H1 (cell line): ENCODE measurements at regions not wholly inside any gene's neighbourhood (a gene's known extent, or its start where the extent isn't known, plus 50 kb on each side); places are given as distances from the start of the nearest gene placed in this dataset.

Source experiments
- CTCF ChIA-PET: fragments of 300-600 bp; sonication (Branson Sonifier 250); formaldehyde crosslinking; loops from one replicate; lab custom pipeline; 2021; ENCODE audit not compliant: partially characterized antibody; lab: Charles Lee
- POLR2A ChIA-PET: fragments of 300-600 bp; sonication (Branson Sonifier 250); formaldehyde crosslinking; loops from one replicate; lab custom pipeline; 2021; ENCODE audit warnings: inconsistent platforms; ENCODE audit not compliant: partially characterized antibody; lab: Charles Lee
- DNase-seq, 2 experiments: peaks; one replicate each; pipeline versions ENCODE4 v3.0.0 to v3.0.0-alpha.2; 2010 to 2022; ENCODE audit warnings: low spot score in 2 of 2, low read depth in 1 of 2, mixed read lengths in 1 of 2
- FAIRE-seq: peaks from 2 replicates; lab custom pipeline; 2011; peaks lifted over from hg19 to GRCh38; lab: Jason Lieb, UNC
- H2AFZ ChIP-seq: 2 replicates; pipeline ENCODE4 v1.8.1; 2012; ENCODE audit warnings: low read length, inconsistent platforms
- H2AK5ac ChIP-seq: 2 replicates; pipeline ENCODE4 v1.6.1; 2013; ENCODE audit warnings: low read depth, low read length
- H2BK120ac ChIP-seq: replicated peaks from 2 replicates; pipeline ENCODE3; 2013; ENCODE audit warnings: low read depth, low read length, inconsistent platforms
- H2BK12ac ChIP-seq: 2 replicates; pipeline ENCODE4 v1.6.1; 2013; ENCODE audit warnings: low read depth, low read length
- H2BK15ac ChIP-seq: 2 replicates; pipeline ENCODE4 v1.6.1; 2013; ENCODE audit warnings: low read length
- H2BK20ac ChIP-seq: 2 replicates; pipeline ENCODE4 v1.6.1; 2013; ENCODE audit warnings: low read length
- H2BK5ac ChIP-seq: 2 replicates; pipeline ENCODE4 v1.6.1; 2013; ENCODE audit warnings: low read depth, low read length
- H3K14ac ChIP-seq: 2 replicates; pipeline ENCODE4 v1.6.1; 2013; ENCODE audit warnings: inconsistent platforms; ENCODE audit not compliant: insufficient read length
- H3K18ac ChIP-seq: 2 replicates; pipeline ENCODE4 v1.6.1; 2013; ENCODE audit warnings: low read length; ENCODE audit errors: extremely low read depth
- H3K23ac ChIP-seq: 2 replicates; pipeline ENCODE4 v1.6.1; 2013; ENCODE audit warnings: inconsistent platforms; ENCODE audit not compliant: insufficient read length
- H3K23me2 ChIP-seq: 2 replicates; pipeline ENCODE4 v1.6.1; 2013; ENCODE audit warnings: low read depth, low read length
- H3K27ac ChIP-seq: 2 replicates; pipeline ENCODE4 v1.6.1; 2011; ENCODE audit warnings: low read depth, low read length, inconsistent platforms
- H3K27me3 ChIP-seq, 4 experiments: replicated peaks in 1 of 4; 1 replicate in 1 of 4; 2 replicates in 3 of 4; pipeline versions ENCODE4 v1.6.1 to v1.8.1; 2011 to 2013; ENCODE audit warnings: low read length in 3 of 4, mild to moderate bottlenecking in 3 of 4, inconsistent platforms in 2 of 4, mixed read lengths in 2 of 4, moderate library complexity in 1 of 4; ENCODE audit not compliant: control insufficient read depth in 3 of 4, insufficient read depth in 3 of 4; ENCODE audit errors: extremely low read depth in 1 of 4
- H3K36me3 ChIP-seq, 4 experiments: 2 replicates each; pipeline versions ENCODE4 v1.6.1 to v1.8.1; 2011 to 2013; ENCODE audit warnings: mild to moderate bottlenecking in 4 of 4, low read length in 3 of 4, moderate library complexity in 2 of 4, control low read depth in 1 of 4, inconsistent platforms in 1 of 4; ENCODE audit not compliant: insufficient read depth in 4 of 4, control insufficient read depth in 2 of 4
- H3K4ac ChIP-seq: replicated peaks from 2 replicates; pipeline ENCODE3; 2013; ENCODE audit warnings: low read length, low read depth, mixed read lengths, inconsistent platforms; ENCODE audit not compliant: insufficient read length
- H3K4me1 ChIP-seq, 4 experiments: replicated peaks in 1 of 4; 1 replicate in 1 of 4; 2 replicates in 3 of 4; pipeline versions ENCODE4 v1.6.1 to v1.8.1; 2011 to 2013; ENCODE audit warnings: low read length in 3 of 4, inconsistent platforms in 2 of 4, mixed read lengths in 1 of 4; ENCODE audit not compliant: insufficient read depth in 4 of 4, control insufficient read depth in 3 of 4
- H3K4me2 ChIP-seq, 2 experiments: 2 replicates each; pipeline versions ENCODE4 v1.6.1 to v1.8.1; 2011 to 2013; ENCODE audit warnings: low read depth in 2 of 2, low read length in 2 of 2, control low read depth in 1 of 2, inconsistent platforms in 1 of 2, mild to moderate bottlenecking in 1 of 2; ENCODE audit not compliant: insufficient read depth in 1 of 2
- H3K4me3 ChIP-seq, 4 experiments: fragments of 200-600, 300-600 bp in 1 of 4; sonication (generic), shearing (Covaris generic), sonication (Bioruptor Twin) in 1 of 4; 2 replicates each; pipeline versions ENCODE4 v1.5.1 to v1.8.1; 2011 to 2016; ENCODE audit warnings: low read length in 4 of 4, low read depth in 3 of 4, control low read depth in 2 of 4, inconsistent platforms in 2 of 4, mild to moderate bottlenecking in 2 of 4, mixed read lengths in 1 of 4, moderate library complexity in 1 of 4; ENCODE audit not compliant: insufficient read depth in 2 of 4; ENCODE audit errors: extremely low read depth in 1 of 4
- H3K56ac ChIP-seq: replicated peaks from 2 replicates; pipeline ENCODE3; 2013; ENCODE audit warnings: low read depth, mild to moderate bottlenecking, mixed read lengths, low read length, inconsistent platforms; ENCODE audit not compliant: insufficient read length
- H3K79me1 ChIP-seq: 2 replicates; pipeline ENCODE4 v1.6.1; 2013; ENCODE audit warnings: low read depth, low read length, control low read depth
- H3K79me2 ChIP-seq, 2 experiments: 2 replicates each; pipeline versions ENCODE4 v1.6.1 to v1.8.1; 2012 to 2013; ENCODE audit warnings: low read length in 2 of 2, mild to moderate bottlenecking in 2 of 2, inconsistent platforms in 1 of 2; ENCODE audit not compliant: insufficient read depth in 2 of 2, control insufficient read depth in 1 of 2
- H3K9ac ChIP-seq, 4 experiments: replicated peaks in 1 of 4; 1 replicate in 1 of 4; 2 replicates in 3 of 4; pipeline versions ENCODE4 v1.6.1 to v1.8.1; 2011 to 2013; ENCODE audit warnings: low read depth in 3 of 4, low read length in 3 of 4, control low read depth in 2 of 4, mild to moderate bottlenecking in 2 of 4, moderate library complexity in 2 of 4, inconsistent platforms in 1 of 4; ENCODE audit errors: extremely low read depth in 1 of 4
- H3K9me3 ChIP-seq, 2 experiments: 2 replicates each; pipeline versions ENCODE4 v1.6.1 to v1.8.1; 2012 to 2013; ENCODE audit warnings: mild to moderate bottlenecking in 2 of 2, moderate library complexity in 2 of 2, control low read depth in 1 of 2, inconsistent platforms in 1 of 2, low read depth in 1 of 2, low read length in 1 of 2, mixed read lengths in 1 of 2; ENCODE audit not compliant: insufficient read depth in 2 of 2
- H4K20me1 ChIP-seq, 2 experiments: replicated peaks in 1 of 2; 2 replicates each; pipeline versions ENCODE3 to v1.8.1; 2011 to 2013; ENCODE audit warnings: inconsistent platforms in 2 of 2, low read length in 2 of 2, mild to moderate bottlenecking in 1 of 2; ENCODE audit not compliant: insufficient read depth in 2 of 2, control insufficient read depth in 1 of 2
- H4K5ac ChIP-seq: 2 replicates; pipeline ENCODE4 v1.6.1; 2013; ENCODE audit warnings: low read length, low read depth, mixed read lengths, inconsistent platforms; ENCODE audit not compliant: insufficient read length
- H4K8ac ChIP-seq: 2 replicates; pipeline ENCODE4 v1.8.0; 2013; ENCODE audit warnings: mild to moderate bottlenecking, moderate library complexity, low read length, inconsistent platforms; ENCODE audit not compliant: insufficient read depth; ENCODE audit errors: extremely low read depth
- H4K91ac ChIP-seq: replicated peaks from 2 replicates; pipeline ENCODE3; 2013; ENCODE audit warnings: low read length, mixed read lengths, inconsistent platforms; ENCODE audit not compliant: insufficient read length
- WGBS, 2 experiments: shearing (Covaris generic) in 1 of 2; methylation state at CpG; one replicate each; pipeline versions ENCODE4 v1.1.6 to v1.1.7; 2013 to 2015; ENCODE audit warnings: low lambda C conversion rate in 2 of 2, mixed read lengths in 2 of 2, inconsistent platforms in 1 of 2, low coverage in 1 of 2, missing lambda C conversion rate in 1 of 2; ENCODE audit not compliant: insufficient replicate concordance in 2 of 2, insufficient coverage in 1 of 2, insufficient read length in 1 of 2; ENCODE audit errors: extremely low coverage in 1 of 2, missing lambda C conversion rate in 1 of 2; 5-methylcytosine and 5-hydroxymethylcytosine counted together

DNA sequence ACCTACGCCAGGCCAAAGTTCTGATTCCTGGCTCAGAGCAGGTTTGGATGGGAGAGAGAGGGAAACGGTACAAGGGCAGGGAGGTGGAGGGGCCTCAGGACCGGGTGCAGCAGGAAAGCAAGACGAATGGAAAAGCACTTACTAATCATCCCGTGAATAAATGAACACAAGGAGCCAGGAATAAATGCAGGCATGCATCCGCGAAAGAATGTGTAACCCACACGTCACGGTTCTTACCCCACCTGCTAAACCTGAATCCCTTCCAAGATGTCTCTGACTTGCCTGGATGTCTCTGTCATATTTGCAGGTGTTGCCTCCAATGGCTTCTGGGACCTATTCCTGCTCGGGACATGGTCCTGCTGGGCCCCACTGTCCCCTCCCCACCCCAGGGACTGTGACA, 335.2 kb upstream of the RNF32 start:
- Histone ChIP-seq H3K27ac (no peak overlapping the region), H2BK120ac (no peak overlapping the region), H3K4me3 (no peak overlapping the region), H3K4me2 (no peak overlapping the region), H3K18ac (no peak overlapping the region), H3K4ac (no peak overlapping the region), H3K9ac (no peak overlapping the region), H3K79me1 (no peaks in the 10 kb centered on the region), H3K56ac (no peak overlapping the region), H2BK5ac (no peak overlapping the region), H2AK5ac (no peak overlapping the region), H4K5ac (no peak overlapping the region), H3K79me2 (no peaks in the 10 kb centered on the region), H2BK20ac (no peak overlapping the region), H3K14ac (no peak overlapping the region), H4K20me1 (no peaks in the 10 kb centered on the region), H3K23ac (no peak overlapping the region), H4K8ac (no peak overlapping the region), H3K4me1 (peaks cover 0 to 5% (median 0%) of the 10 kb centered on the region in 4 experiments; a peak in 1 of 7 replicates), H2BK12ac (no peak overlapping the region), H2BK15ac (no peak overlapping the region), H3K23me2 (no peaks in the 10 kb centered on the region), H2AFZ (no peak overlapping the region), H3K9me3 (no peaks in the 10 kb centered on the region), H3K27me3 (peaks cover 0 to 2% (median 0%) of the 10 kb centered on the region in 4 experiments; a peak in 1 of 7 replicates), H4K91ac (no peak overlapping the region), H3K36me3 (no peaks in the 10 kb centered on the region)
- DNase-seq (no peak), FAIRE-seq (no peak)
- ChIA-PET POLR2A (no interaction called here), CTCF (interaction anchor here (0.7 kb wide), 1 partner anchor 322 kb away, joined by 3 read pairs; no protein-coding TSS in a partner anchor)
- 92% methylated on average over 10 of the region's 10 CpGs; no CpG with 5 or more reads in 1 of the 2 experiments for WGBS, 2 experiments
